DOHH2 (cell line): ENCODE measurements at regions not wholly inside any gene's neighbourhood (a gene's known extent, or its start where the extent isn't known, plus 50 kb on each side); places are given as distances from the start of the nearest gene placed in this dataset.

Experiments
- H3F3A ChIP-seq: fragments of 200-600 bp; sonication (generic), shearing (Covaris generic); 2 replicates; pipeline ENCODE4 v1.6.0; 2016; ENCODE audit warnings: antibody characterized with exemption, mild to moderate bottlenecking; ENCODE audit not compliant: control insufficient read depth, insufficient read depth
- H3K27ac ChIP-seq: fragments of 200-600 bp; sonication (generic); 2 replicates; pipeline ENCODE4 v1.5.1; 2014; ENCODE audit warnings: low read depth, mild to moderate bottlenecking, low read length, moderate library complexity
- H3K27me3 ChIP-seq: fragments of 200-600 bp; sonication (generic); 2 replicates; pipeline ENCODE4 v1.6.1; 2014; ENCODE audit warnings: mild to moderate bottlenecking, low read length, mixed read lengths; ENCODE audit not compliant: control insufficient read depth
- H3K36me3 ChIP-seq: fragments of 200-600 bp; sonication (generic); 2 replicates; pipeline ENCODE4 v1.6.1; 2014; ENCODE audit warnings: mild to moderate bottlenecking, low read length, moderate library complexity, mixed read lengths; ENCODE audit not compliant: control insufficient read depth
- H3K4me1 ChIP-seq: fragments of 200-600 bp; sonication (generic); 2 replicates; pipeline ENCODE4 v1.6.1; 2014; ENCODE audit warnings: mild to moderate bottlenecking, low read length, mixed read lengths; ENCODE audit not compliant: control insufficient read depth
- H3K4me2 ChIP-seq: fragments of 200-600 bp; sonication (generic); 2 replicates; pipeline ENCODE4 v1.6.0; 2014; ENCODE audit warnings: mild to moderate bottlenecking, low read length, moderate library complexity
- H3K4me3 ChIP-seq: fragments of 200-600 bp; sonication (generic); 2 replicates; pipeline ENCODE4 v1.5.1; 2014; ENCODE audit warnings: mild to moderate bottlenecking, low read length, mixed read lengths
- H3K79me2 ChIP-seq: fragments of 200-600 bp; sonication (generic); 2 replicates; pipeline ENCODE4 v1.6.1; 2014; ENCODE audit warnings: mild to moderate bottlenecking, low read length, mixed read lengths; ENCODE audit not compliant: control insufficient read depth
- H3K9me2 ChIP-seq: fragments of 200-600 bp; sonication (generic); replicated peaks from 2 replicates; pipeline ENCODE4 v1.6.1; 2014; ENCODE audit warnings: mild to moderate bottlenecking, low read length, mixed read lengths; ENCODE audit not compliant: control insufficient read depth
- H3K9me3 ChIP-seq: fragments of 200-600 bp; sonication (generic); 2 replicates; pipeline ENCODE4 v1.6.1; 2014; ENCODE audit warnings: antibody characterized with exemption, low read length, mixed read lengths; ENCODE audit not compliant: control insufficient read depth, insufficient read depth
- H4K20me1 ChIP-seq: fragments of 200-600 bp; sonication (generic); 2 replicates; pipeline ENCODE4 v1.6.0; 2014; ENCODE audit warnings: low read depth, mild to moderate bottlenecking, antibody characterized with exemption, low read length, moderate library complexity; ENCODE audit not compliant: control insufficient read depth, insufficient read depth
- EZH2phosphoT487 ChIP-seq: fragments of 200-600 bp; sonication (generic); IDR thresholded peaks from 2 replicates; pipeline ENCODE4 v1.6.1; 2017; ENCODE audit warnings: borderline replicate concordance, mild to moderate bottlenecking, antibody characterized with exemption, low read length, moderate library complexity, mixed read lengths
- TF ChIP-seq, protein P1 (sequence below): fragments of 200-600 bp; sonication (generic); IDR thresholded peaks from one replicate; pipeline ENCODE4 v1.5.1; 2014; ENCODE audit warnings: antibody characterized with exemption, mild to moderate bottlenecking, low read depth, low read length; ENCODE audit not compliant: poor library complexity, severe bottlenecking

DNA sequence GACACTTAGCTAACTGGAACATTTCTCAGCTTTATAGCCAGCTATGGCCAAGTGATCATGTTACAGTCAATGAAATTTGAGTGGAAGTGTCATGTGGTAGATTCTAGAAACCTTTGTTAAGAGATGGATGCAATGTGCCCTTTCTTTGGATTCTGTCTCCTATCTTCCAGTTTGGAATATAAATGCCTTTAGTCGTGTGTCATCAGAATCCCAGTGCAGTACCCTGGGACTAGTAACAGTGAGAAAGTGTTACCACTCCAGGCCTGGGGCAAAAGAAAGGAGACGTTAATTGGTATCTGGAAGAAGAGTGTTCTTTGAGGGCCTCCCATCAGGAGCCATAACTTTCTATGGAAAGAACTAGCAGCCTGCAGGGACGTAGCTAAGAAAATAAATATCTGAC is 149.6 kb downstream of the SNX18 start:
- H3K27ac ChIP-seq: no peak overlapping the region
- TF ChIP-seq, protein P1, sequence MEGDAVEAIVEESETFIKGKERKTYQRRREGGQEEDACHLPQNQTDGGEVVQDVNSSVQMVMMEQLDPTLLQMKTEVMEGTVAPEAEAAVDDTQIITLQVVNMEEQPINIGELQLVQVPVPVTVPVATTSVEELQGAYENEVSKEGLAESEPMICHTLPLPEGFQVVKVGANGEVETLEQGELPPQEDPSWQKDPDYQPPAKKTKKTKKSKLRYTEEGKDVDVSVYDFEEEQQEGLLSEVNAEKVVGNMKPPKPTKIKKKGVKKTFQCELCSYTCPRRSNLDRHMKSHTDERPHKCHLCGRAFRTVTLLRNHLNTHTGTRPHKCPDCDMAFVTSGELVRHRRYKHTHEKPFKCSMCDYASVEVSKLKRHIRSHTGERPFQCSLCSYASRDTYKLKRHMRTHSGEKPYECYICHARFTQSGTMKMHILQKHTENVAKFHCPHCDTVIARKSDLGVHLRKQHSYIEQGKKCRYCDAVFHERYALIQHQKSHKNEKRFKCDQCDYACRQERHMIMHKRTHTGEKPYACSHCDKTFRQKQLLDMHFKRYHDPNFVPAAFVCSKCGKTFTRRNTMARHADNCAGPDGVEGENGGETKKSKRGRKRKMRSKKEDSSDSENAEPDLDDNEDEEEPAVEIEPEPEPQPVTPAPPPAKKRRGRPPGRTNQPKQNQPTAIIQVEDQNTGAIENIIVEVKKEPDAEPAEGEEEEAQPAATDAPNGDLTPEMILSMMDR: no peak
- TF ChIP-seq EZH2phosphoT487: no peak
- no peaks in the 10 kb centered on the region for H3F3A ChIP-seq
- H3K27me3 ChIP-seq: no peaks in the 10 kb centered on the region
- H3K4me1 ChIP-seq: no peaks in the 10 kb centered on the region
- H3K4me3 ChIP-seq: no peak overlapping the region
- no peak overlapping the region for H3K4me2 ChIP-seq
- peaks cover 1% of the 10 kb centered on the region; the same call in 1 of the 2 replicates for H3K9me3 ChIP-seq
- no peaks in the 10 kb centered on the region for H3K9me2 ChIP-seq
- H4K20me1 ChIP-seq: no peaks in the 10 kb centered on the region
- no peaks in the 10 kb centered on the region for H3K79me2 ChIP-seq
- H3K36me3 ChIP-seq: no peaks in the 10 kb centered on the region

DNA sequence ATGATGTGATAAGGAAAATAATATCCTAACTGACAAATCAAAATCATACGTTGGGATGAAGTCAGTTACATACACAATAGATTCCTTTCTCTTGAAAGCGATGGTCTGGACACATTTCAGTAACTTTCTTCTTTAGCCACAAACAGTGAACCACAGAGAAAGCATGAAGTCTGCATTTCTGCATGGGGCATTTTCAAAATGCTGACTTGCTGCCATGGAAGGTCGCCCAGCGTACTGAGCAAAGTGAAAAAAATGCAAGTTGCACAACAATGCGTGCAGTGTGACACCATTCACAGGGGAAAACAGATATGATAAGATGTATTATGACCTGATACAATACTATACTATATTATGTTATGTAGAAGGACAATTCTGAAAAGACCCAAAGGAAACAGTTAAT is 146.3 kb downstream of the SNX18 start:
- Histone ChIP-seq H3F3A (no peaks in the 10 kb centered on the region), H3K4me1 (no peaks in the 10 kb centered on the region), H3K36me3 (no peaks in the 10 kb centered on the region), H3K79me2 (no peaks in the 10 kb centered on the region), H3K4me2 (no peak overlapping the region), H3K9me3 (no peaks in the 10 kb centered on the region), H3K27ac (no peak overlapping the region), H3K27me3 (no peaks in the 10 kb centered on the region), H3K4me3 (no peak overlapping the region), H3K9me2 (no peaks in the 10 kb centered on the region), H4K20me1 (no peaks in the 10 kb centered on the region)
- TF ChIP-seq, protein P1: no peak
- no peak for TF ChIP-seq EZH2phosphoT487

DNA sequence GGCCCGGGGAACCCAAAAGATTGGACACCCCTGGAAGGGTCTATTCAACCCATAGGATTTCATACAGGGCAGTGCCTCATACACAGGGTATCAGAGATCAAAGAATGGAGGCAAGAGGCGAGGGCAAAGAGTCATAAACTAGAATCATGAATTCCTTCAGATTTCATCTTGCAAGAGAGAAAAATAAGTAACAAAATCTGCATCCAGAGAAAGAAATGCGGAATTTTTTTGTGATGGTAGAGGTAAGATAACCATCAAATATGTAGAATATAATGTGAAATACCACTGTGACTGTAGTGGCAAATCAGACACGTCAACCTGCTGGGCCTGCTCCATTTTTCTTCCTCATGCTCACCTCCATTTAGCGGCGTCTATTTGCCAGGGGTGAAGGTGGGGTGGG is 143.6 kb downstream of the SNX18 start:
- no peaks in the 10 kb centered on the region for H3K36me3 ChIP-seq
- H3K9me2 ChIP-seq: no peaks in the 10 kb centered on the region
- H3K4me1 ChIP-seq: no peaks in the 10 kb centered on the region
- no peak for TF ChIP-seq EZH2phosphoT487
- TF ChIP-seq, protein P1: no peak
- no peaks in the 10 kb centered on the region for H3K79me2 ChIP-seq
- no peak overlapping the region for H3K4me3 ChIP-seq
- H3K4me2 ChIP-seq: no peak overlapping the region
- H4K20me1 ChIP-seq: no peaks in the 10 kb centered on the region
- H3K9me3 ChIP-seq: no peaks in the 10 kb centered on the region
- no peaks in the 10 kb centered on the region for H3K27me3 ChIP-seq
- H3F3A ChIP-seq: no peaks in the 10 kb centered on the region
- H3K27ac ChIP-seq: no peak overlapping the region

DNA sequence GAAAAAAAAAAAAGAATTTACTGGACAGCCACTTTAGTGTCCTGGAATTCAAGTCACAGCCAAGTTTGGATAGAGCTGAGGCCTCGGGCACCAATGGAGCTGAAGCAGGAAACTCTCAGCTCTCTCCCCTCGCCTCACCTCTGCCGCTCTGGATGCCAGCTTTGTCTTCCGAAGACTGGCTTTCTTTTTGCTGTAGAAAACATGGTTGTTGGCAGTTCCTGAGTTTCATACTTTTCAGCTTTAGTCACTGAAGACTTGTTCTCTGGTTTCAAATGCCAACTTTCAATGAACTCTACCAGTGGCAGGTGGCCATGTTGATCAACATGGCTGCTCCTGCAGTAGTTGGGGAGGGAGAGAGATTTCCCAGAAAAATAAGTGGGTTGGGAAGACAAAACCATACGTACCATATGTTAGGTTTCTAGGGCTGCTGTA is 142.2 kb downstream of the SNX18 start:
- no peaks in the 10 kb centered on the region for H3K79me2 ChIP-seq
- no peaks in the 10 kb centered on the region for H3K27me3 ChIP-seq
- TF ChIP-seq, protein P1: no peak
- no peak for TF ChIP-seq EZH2phosphoT487
- no peaks in the 10 kb centered on the region for H3K36me3 ChIP-seq
- H3K4me2 ChIP-seq: no peak overlapping the region
- H3K9me2 ChIP-seq: no peaks in the 10 kb centered on the region
- no peak overlapping the region for H3K4me3 ChIP-seq
- H3K9me3 ChIP-seq: no peaks in the 10 kb centered on the region
- no peak overlapping the region for H3K27ac ChIP-seq
- H3K4me1 ChIP-seq: no peaks in the 10 kb centered on the region
- H3F3A ChIP-seq: no peaks in the 10 kb centered on the region
- H4K20me1 ChIP-seq: no peaks in the 10 kb centered on the region
